ENCODE measurements at regions not wholly inside any gene's neighbourhood (a gene's known extent, or its start where the extent isn't known, plus 50 kb on each side); places are given as distances from the start of the nearest gene placed in this dataset.

DNA sequence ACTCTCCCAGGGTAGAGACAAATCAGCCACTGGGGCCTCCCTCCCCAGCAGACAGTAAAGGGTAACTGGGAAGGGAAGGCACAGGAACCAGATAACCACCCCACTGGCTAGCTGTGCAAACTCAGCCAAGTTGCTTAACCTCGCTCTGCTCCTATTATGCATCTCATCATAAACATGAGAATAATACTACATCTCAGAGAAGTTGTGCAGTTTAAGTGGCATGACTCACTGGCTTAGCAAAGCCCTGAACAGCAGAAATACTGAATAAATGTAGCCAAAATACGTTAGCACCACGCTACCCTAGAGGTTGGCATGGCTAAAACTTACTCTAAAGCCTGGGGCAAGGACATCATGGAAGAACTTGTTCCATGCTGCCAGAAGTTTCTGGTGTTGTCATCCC is 128.1 kb upstream of the ANK3 start:
- TF ChIP-seq, protein P1, sequence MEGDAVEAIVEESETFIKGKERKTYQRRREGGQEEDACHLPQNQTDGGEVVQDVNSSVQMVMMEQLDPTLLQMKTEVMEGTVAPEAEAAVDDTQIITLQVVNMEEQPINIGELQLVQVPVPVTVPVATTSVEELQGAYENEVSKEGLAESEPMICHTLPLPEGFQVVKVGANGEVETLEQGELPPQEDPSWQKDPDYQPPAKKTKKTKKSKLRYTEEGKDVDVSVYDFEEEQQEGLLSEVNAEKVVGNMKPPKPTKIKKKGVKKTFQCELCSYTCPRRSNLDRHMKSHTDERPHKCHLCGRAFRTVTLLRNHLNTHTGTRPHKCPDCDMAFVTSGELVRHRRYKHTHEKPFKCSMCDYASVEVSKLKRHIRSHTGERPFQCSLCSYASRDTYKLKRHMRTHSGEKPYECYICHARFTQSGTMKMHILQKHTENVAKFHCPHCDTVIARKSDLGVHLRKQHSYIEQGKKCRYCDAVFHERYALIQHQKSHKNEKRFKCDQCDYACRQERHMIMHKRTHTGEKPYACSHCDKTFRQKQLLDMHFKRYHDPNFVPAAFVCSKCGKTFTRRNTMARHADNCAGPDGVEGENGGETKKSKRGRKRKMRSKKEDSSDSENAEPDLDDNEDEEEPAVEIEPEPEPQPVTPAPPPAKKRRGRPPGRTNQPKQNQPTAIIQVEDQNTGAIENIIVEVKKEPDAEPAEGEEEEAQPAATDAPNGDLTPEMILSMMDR (conservative IDR thresholded peaks at IDR 0.05) = no peak
- TF ChIP-seq EZH2 (IDR thresholded peaks at IDR 0.05; ENCODE audit: low read depth) = no peak

Measured in PC-9 (cell line).